Fibroblast of villous mesenchyme (primary cell): ENCODE measurements at regions not wholly inside any gene's neighbourhood (a gene's known extent, or its start where the extent isn't known, plus 50 kb on each side); places are given as distances from the start of the nearest gene placed in this dataset.
A peak's percentile ranks its signal among the peaks of the same experiment; 100 is the strongest.

ENCODE experiments used
- DNase-seq: peaks from one replicate; pipeline ENCODE4 v3.0.0-alpha.2; 2010; ENCODE audit warnings: low read depth
- H3K4me3 ChIP-seq: 2 replicates; pipeline ENCODE4 v1.5.1; 2011; ENCODE audit warnings: low read depth, mild to moderate bottlenecking, low read length
- CTCF ChIP-seq: IDR thresholded peaks from 2 replicates; pipeline ENCODE4 v1.5.1; 2012; ENCODE audit warnings: low read depth, mild to moderate bottlenecking, low read length; ENCODE audit not compliant: insufficient read depth

- no peak for TF ChIP-seq CTCF
- H3K4me3 ChIP-seq = no peak overlapping the region
- peak; percentile 62 for DNase-seq
Observed at GRCh38 chrX:39848243-39848642, 249.5 kb downstream of the BCOR start.

DNA sequence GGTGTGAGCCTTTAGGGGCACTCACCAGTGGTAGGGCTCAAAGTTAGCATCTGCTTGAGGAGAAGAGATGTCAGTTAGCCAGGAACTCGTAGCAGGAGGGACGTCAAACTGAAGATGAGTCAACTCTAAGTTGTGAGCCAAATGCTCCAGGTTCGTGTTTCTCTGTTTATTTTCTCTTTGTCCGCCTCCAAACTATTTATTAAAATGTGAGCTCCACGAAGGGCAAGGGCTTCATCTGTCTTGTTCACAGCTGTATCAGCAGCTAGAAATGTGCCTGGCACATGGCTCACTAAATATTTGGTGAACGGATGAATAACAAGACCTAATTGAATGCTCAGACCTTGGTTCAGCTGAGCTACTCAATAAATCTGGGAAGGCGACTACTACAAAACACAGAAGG lies 248.9 kb downstream of the BCOR start:
- peak; percentile 73 for DNase-seq
- no peak overlapping the region for H3K4me3 ChIP-seq
- TF ChIP-seq CTCF = no peak

- no peak for TF ChIP-seq CTCF
- DNase-seq = no peak
Observed at GRCh38 chrX:39850209-39850608, 247.5 kb downstream of the BCOR start.

GRCh38 chrX:39850630-39851152 lies 247.1 kb downstream of the BCOR start:
- DNase-seq = peak; percentile 70
- no peak for TF ChIP-seq CTCF

More at GRCh38 chrX:39850209-39850608, 247.5 kb downstream of the BCOR start:
- H3K4me3 ChIP-seq = no peak overlapping the region

DNA sequence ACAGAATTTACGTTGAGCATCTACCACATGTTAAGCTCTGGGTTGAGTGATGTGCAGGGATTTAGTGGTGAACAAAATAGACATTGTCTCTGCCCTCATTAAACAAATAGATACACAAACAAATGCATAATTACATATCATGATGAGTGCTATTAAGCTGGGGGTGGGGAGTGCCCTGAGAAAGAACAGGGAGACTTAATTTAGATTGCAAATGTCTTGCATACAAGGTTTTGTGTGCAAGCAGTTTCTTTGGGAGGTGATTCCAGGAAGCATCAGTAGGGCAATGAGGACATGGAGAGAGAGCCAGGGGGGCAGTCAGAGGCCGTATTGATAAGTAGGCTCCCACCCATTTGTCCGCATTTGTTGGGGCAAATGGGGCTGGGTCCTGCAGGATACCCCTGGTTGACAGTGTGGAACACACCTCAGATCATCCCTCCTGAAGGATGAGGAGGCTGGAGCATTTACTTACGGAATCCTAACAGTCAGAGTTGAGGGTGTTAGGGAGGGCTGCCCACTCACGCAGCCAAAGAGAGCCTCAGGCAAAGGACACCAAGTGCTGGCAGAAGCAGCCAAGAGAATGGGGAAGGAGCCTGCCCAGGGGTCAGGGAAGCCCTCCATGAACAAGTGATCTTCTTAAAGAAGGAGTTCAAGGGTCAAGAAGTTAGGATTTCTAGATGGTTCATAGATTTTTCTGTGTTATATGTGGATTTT lies 245.9 kb downstream of the BCOR start:
- no peak for DNase-seq
- TF ChIP-seq CTCF = no peak
- H3K4me3 ChIP-seq = no peak overlapping the region

More at GRCh38 chrX:39850630-39851152, 247.1 kb downstream of the BCOR start:
- no peak overlapping the region for H3K4me3 ChIP-seq

GRCh38 chrX:39852491-39852890 lies 245.3 kb downstream of the BCOR start:
- H3K4me3 ChIP-seq = no peak overlapping the region
- TF ChIP-seq CTCF = no peak
- DNase-seq = no peak
